HL-60 (cell line): ENCODE measurements at regions not wholly inside any gene's neighbourhood (a gene's known extent, or its start where the extent isn't known, plus 50 kb on each side); places are given as distances from the start of the nearest gene placed in this dataset.

Experiments used
- POLR2AphosphoS5 ChIP-seq: IDR thresholded peaks from 2 replicates; pipeline ENCODE4 v1.6.1; 2012; ENCODE audit warnings: low read depth
- TF ChIP-seq, protein P1 (sequence below): IDR thresholded peaks from one replicate; pipeline ENCODE4 v1.5.1; 2011; ENCODE audit warnings: low read length, control low read depth, inconsistent platforms; ENCODE audit not compliant: insufficient read depth

DNA sequence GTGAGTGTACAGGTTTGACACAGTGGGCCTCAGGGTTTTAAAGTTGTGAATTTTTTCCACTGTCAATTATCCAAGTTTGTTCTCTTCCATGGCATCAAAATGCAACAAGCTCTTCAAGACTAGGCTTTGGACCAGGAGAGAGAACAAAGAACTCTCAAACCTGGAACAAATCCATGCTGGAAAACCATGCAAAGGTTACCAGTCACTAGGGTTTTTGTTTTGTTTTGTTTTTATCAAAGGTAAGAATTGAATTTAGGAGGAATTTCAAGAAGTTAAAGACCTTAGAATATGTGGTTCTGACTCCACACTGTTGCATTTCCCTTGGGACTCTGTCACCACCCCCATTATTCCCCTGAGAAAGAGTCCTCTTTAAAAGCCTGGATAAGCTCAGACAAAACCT lies 191.1 kb upstream of the PIK3R1 start:
- TF ChIP-seq, protein P1, sequence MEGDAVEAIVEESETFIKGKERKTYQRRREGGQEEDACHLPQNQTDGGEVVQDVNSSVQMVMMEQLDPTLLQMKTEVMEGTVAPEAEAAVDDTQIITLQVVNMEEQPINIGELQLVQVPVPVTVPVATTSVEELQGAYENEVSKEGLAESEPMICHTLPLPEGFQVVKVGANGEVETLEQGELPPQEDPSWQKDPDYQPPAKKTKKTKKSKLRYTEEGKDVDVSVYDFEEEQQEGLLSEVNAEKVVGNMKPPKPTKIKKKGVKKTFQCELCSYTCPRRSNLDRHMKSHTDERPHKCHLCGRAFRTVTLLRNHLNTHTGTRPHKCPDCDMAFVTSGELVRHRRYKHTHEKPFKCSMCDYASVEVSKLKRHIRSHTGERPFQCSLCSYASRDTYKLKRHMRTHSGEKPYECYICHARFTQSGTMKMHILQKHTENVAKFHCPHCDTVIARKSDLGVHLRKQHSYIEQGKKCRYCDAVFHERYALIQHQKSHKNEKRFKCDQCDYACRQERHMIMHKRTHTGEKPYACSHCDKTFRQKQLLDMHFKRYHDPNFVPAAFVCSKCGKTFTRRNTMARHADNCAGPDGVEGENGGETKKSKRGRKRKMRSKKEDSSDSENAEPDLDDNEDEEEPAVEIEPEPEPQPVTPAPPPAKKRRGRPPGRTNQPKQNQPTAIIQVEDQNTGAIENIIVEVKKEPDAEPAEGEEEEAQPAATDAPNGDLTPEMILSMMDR, result no peak
- no peak for TF ChIP-seq POLR2AphosphoS5
